Testis (tissue), 2 donors: ENCODE measurements at regions not wholly inside any gene's neighbourhood (a gene's known extent, or its start where the extent isn't known, plus 50 kb on each side); places are given as distances from the start of the nearest gene placed in this dataset.

ENCODE experiments used
- POLR2A ChIP-seq: fragments of 450-650 bp; IDR thresholded peaks from one replicate; pipeline ENCODE4 v1.6.1; 2017; ENCODE audit warnings: antibody characterized with exemption, mild to moderate bottlenecking, moderate library complexity
- TF ChIP-seq, protein P1 (sequence below), 3 experiments: fragments of 450-650 bp in 2 of 3; fragments of 200-600 bp in 1 of 3; sonication (generic) in 1 of 3; IDR thresholded peaks; one replicate each; pipeline ENCODE4 v1.5.1; 2016 to 2019; ENCODE audit warnings: antibody characterized with exemption in 3 of 3, mild to moderate bottlenecking in 2 of 3, moderate library complexity in 1 of 3

DNA sequence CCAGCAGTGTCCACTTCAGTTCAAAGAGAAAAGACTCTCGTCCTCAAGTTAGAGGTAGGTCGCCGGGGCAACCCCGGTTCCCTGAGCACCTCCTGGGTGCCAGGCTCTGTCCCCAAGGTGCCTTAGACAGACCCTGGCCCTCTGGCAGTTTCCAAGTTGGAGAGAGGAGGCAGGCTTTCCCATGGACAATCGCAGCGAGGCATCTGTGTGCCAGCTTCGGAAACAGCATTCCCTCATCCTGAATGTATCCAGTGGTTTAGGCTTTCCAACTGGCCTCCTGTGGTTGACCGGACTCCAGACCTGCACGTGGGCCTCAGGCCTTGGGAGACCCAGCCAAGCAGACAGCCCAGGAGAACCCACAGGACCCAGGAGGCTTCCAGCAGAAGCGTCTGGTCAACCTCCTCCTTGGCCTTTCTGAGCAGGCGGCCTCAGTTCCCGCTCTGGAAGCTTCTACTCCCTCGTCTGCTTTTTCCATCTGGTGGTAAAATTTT lies 70.3 kb downstream of the KCNF1 start:
- no peak for TF ChIP-seq POLR2A
- TF ChIP-seq, protein P1, sequence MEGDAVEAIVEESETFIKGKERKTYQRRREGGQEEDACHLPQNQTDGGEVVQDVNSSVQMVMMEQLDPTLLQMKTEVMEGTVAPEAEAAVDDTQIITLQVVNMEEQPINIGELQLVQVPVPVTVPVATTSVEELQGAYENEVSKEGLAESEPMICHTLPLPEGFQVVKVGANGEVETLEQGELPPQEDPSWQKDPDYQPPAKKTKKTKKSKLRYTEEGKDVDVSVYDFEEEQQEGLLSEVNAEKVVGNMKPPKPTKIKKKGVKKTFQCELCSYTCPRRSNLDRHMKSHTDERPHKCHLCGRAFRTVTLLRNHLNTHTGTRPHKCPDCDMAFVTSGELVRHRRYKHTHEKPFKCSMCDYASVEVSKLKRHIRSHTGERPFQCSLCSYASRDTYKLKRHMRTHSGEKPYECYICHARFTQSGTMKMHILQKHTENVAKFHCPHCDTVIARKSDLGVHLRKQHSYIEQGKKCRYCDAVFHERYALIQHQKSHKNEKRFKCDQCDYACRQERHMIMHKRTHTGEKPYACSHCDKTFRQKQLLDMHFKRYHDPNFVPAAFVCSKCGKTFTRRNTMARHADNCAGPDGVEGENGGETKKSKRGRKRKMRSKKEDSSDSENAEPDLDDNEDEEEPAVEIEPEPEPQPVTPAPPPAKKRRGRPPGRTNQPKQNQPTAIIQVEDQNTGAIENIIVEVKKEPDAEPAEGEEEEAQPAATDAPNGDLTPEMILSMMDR (IDR thresholded peaks at IDR 0.05), result no peak
